HT-29 (cell line): ENCODE measurements at regions not wholly inside any gene's neighbourhood (a gene's known extent, or its start where the extent isn't known, plus 50 kb on each side); places are given as distances from the start of the nearest gene placed in this dataset.
"Not testable (repeated sequence)": the region's sequence is repeated elsewhere in the genome, so short reads cannot be mapped to it uniquely, and the experiment has no call there.

Experiments used
- DNase-seq: peaks from one replicate; pipeline ENCODE4 v3.0.0-alpha.2; 2015; ENCODE audit warnings: low spot score

DNA sequence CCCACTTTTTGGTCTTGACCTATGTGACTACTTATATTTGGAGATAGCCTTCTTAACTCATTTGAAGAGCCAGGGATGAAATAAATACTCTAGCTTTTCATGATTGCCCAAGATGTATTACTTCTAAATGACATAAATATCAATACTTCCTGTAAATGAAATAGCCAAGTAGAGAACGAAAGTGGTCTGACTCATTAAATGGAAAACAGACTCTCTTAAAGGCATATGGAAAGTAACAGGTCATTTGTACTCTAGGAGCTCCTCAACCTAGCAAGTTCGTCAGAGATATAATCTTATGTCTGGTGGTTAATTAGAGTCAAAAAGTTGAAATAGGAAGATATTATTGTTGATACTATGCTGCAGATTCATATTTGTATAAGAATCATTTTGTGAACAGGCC, 1105.4 kb downstream of the TUSC7 start:
- DNase-seq, result no peak

DNA sequence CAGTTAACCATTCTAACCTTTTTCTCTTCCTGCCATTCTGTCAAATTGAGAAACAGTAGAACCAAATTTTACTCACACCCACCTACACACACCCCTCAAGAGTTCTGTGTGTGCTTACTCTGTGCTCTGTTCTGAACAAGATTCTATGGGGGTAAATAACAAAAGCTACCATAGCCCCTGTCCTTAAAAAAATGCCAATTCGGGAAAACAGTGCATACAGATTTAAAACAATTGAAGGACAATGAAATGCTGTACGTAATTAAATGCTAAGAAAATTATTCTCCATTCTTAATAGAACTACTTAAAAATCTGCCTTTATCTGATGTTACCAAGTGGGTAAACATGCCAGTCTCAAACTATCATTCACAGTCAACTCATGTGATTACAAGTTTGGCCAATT, 1107.5 kb downstream of the TUSC7 start:
- no peak for DNase-seq

DNA sequence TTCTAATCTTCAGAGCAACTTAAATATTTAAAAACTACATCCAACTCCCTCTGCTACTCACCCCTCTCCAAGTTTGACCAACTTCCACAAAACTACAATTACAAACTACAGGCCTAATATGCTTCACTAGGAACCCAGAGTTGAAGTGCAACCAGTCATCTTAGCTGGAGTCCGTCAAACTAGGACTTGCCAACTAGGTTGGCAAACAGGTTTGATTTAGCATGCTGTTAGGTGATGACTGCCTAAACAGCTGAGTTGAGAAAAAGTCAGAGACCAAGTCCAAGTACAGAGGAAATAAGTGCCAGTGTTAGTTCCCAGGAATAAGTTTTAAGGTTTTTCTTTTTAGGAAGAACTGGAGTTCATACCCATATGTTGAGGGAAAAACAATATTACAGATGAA, 1109.0 kb downstream of the TUSC7 start:
- no peak for DNase-seq

DNA sequence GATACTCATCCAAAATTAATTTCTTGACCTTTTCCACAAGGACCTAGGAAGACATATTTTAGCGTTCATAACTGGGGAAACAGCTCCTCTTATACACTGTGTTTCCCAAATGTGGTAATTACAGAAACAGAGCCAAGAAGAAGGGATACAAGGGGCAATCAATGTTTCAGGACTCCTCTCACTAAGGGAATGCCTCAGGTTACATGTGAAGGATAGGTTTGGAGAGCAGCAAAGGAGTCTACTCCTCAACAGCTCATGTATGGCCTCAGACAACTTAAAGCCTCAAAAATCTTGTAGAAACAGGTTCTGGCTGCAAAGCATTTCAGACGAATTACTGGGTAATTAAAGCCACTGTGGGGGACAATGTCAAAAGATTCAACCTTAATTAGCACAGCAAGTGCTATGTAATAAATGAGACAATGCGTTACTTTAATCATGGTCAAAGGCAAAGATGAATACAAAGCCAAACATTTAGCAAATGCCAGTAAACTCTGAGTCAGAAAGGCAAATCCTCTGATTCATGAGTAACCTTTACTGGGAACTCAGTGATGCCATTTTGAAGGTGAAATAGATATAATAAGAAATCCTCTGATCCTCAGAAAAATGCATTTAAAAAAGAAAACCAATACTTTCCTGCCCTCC, 1111.2 kb downstream of the TUSC7 start:
- DNase-seq, result no peak

DNA sequence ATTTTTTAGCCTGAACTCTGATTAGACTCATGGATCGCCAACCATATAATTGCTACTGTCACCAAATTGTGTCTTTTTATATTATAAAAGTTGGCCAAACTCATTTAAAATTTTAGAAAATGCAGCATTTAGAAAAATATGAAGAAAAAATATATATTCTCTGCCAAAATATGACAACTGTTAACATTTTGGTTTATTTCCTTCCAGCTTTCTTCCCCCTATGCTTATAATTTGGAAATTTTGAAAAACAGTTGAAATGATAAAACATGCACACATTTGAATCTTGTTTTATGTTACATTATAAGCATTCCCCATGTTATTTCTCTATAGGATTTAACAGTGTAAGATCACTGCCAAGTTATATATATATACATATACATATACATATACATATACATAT, 1112.8 kb downstream of the TUSC7 start:
- DNase-seq, result no peak

DNA sequence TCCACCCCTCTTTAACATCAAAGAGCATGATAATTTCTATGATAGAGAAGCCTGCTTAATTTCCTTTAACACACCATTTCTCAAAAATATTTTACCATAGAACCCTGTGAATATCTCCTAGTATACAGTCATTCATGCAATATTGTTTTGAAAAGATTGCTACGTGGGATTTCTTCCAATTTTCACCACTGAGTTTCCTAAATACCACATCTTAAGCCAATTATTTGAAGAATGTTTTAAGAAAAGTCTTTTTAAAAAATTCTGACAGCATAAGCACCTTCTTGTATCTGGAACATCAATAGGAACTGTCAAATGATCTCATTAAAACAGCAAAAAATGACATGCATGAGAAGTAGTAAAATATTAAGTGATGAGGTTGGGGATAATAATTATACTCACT, 1126.7 kb downstream of the TUSC7 start:
- no peak for DNase-seq

DNA sequence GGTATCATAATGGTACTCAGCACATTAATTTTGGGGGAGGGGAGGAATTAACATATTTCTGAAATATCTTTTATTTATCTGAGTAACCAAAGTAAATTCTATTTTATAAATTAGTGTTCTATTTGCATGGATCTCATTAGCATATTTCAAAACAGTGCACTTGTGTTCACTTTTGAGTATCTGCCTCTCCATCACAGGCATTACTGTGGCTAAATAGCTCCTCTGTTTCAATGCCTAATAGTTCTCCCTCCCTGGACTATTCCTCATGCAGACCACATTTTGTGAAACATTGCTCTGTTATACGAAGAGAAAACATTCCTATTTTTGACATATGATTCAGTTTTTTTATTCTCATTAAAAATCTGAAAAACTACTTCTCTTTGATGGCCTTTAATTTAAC, 1127.8 kb downstream of the TUSC7 start:
- DNase-seq, result no peak

DNA sequence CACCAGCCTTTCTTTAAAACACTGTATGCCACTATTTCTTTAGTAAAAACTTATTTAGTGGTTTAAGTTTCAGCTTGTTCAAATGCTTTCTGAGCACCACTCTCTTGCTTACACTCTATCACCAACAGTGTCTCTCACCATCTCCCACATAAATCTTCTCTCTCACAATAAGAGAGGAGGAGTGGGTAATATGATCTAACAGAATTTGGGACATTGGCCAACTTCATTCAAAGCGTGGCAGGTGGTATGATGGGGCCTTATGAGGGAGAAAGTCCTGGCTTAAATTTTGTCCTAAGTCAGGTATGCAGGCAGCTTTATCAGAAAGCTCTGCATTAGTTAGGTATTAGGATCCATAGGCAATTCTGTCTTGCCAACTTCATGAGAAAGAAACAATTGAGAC, 1132.5 kb downstream of the TUSC7 start:
- no peak for DNase-seq

DNA sequence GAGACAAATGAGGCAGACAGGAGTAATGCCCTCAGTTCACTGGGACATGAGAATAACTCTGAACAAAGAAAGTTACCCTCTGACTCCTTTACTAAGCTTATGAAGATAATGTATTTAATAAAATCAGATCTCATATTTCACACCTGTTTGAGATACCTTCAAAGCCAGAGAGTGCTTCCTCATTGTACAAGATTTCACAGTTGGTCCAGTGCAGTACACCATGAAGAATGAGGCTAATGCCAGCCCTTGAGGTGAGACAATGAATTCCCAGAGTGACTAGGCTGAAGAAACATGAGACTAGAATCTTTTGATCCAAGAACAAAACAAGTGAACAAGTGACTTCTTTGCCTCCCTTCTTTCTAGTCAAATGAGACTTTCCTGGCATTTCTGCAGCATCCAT, 1133.8 kb downstream of the TUSC7 start:
- no peak for DNase-seq

DNA sequence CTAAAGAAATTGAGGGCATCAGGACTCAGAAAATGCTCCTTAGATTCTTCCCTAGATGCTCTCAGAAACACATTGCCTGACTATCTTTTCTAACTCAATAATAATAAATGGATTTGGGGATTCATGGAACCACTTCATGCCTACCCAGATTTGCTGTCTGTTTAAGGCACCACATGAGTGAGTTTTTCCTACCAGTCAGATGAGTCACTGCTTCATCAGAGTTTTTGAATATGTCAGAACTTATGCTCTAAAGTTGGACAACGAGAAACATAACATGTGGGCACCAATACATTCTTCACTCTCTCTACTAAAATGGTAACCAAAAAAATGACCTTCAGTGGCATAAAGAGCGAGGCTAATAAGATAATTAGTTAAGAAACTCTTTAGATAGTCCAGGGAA, 1135.1 kb downstream of the TUSC7 start:
- DNase-seq, result no peak

DNA sequence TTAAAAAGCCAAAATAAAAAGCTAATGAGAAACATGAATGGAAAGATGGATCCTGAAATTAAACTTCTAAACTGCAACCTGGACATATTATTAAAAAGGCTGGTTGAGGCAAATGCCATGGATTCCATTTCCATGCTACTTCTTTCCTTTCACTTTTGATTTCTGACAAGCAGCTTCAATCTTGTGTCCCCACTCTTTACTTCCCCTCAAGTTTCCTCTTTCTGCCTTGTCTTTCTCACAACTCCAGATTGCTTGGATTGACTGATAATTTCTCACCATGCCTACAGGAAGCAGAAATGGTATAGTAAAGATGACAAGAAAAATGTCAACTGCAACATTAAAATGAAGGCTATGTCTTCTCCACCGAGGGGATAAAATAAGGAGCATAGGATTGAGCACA, 1136.7 kb downstream of the TUSC7 start:
- DNase-seq, result no peak

DNA sequence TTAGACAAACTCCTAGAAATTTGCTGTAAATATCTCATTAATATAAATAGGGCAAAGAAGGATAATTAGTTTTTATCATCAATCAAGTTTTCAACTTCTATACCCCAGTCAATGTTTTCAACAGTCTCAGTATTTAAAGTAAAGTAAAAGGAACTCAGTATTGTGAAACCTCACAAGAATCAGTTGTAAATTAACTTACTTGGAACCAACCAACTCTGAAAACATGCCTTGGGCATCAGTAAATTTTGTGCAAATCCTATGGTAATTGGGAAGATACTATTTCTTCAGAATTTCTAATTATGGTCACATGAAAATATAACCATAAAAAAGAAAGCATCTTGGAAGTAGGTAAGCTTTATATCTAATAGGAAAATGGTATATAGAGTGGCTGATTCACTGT, 1139.0 kb downstream of the TUSC7 start:
- DNase-seq, result no peak

DNA sequence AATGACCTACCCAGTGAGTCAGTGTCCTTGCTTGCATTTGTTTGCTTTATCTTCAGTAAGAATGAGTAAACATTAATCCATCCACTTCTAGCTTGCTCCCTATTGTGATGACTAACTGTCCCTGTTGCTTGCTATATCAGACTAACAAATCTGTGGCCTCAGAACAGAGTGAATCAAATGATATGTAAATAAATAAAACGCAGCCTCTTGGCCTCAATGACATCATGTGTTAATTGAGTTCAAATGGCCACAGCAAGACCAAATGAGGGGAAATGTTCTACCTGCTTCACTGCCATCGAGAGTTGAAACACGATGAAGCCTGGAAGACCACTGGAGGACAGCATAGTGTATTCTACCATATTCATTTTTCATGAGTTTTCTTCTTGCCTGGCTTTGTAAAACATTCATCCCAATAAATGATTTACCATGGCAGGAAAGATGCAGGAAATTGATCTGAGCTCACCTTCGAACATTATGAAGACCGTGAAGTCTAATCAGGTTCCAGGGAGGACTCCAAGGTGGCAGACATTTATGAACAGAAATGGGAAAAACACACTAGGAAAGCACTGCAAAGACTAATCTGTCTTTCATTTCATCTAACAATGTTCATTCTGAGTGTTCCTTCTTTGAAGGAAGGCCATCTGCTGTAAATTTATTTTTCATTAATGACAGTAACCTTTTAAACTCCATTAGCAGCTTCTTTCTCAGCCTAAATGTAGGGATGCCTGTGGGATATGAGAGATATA, 1144.5 kb downstream of the TUSC7 start:
- peak; percentile 22 for DNase-seq

DNA sequence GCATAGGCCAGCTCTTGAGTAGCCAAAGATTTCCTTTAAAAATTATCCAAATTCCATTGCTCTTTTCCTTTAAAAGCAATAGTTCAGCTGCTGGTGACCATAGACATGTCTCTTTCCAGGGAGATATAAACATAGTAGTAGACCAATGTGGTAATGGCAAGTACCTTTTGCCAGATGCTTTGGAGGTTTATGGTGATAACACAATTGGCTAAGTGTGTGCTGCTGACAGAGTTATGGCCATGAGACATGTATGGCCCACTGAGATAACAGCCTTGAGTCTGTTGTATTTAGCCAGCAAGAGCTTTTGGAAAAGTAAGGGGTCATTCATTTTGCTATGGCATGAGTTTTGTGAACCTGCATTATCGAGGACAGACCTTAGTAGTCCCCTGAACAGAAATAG, 1146.8 kb downstream of the TUSC7 start:
- no peak for DNase-seq

DNA sequence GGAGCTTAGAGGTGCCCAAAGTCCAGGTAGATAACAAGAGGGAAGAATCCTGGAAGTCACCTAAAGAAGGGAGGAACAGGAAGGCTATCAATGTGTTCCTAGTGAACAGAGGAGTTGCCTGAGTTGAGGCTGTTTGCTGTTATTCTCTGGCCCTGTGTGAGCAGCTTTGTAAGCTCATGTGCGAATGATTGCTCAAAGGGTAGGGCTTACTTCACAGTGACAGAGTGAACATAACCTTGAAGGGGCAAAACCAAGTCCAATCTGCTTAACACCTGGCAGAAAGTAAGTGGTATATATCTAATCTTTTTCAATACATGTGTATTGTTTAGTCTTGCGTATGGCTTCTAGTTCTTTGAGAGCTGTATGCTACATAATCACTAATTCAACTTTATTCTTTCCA, 1153.6 kb downstream of the TUSC7 start:
- DNase-seq, result no peak

DNA sequence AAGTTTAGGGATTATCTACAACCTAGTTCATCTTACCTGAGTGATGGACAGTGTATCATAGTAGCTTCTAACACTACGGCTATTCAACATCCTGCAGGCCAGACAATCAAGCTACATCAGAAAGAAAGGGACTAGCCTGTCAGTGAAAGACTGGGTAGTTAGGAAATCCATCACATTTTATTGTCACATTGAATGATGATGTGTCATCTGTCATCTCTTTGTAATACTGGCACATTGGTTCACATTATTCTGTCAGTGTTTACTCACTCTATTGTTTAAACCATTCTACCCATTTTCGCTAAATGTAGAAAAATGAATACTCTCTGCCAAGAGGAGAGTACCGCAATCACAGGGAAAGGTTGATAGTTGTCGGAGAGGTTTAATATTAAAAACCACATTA, 1155.8 kb downstream of the TUSC7 start:
- no peak for DNase-seq

DNA sequence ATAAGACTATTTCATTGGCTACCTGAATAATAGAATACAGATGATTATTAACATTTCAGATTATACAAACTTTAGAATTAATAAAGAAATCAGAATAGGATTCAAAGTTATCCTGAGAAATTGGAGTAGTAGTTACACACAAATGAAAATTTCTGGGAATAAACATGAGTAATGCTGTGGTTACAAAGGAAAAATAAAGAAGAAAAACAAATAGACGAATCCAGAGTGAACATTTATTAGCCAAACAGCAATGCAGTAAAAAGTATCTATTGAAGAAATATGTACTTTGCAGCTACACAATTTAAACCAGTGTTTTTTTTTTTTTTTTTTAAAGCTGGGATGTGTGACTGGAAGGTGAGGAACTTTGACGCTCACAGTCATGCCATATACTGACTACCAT, 1159.2 kb downstream of the TUSC7 start:
- no peak for DNase-seq

DNA sequence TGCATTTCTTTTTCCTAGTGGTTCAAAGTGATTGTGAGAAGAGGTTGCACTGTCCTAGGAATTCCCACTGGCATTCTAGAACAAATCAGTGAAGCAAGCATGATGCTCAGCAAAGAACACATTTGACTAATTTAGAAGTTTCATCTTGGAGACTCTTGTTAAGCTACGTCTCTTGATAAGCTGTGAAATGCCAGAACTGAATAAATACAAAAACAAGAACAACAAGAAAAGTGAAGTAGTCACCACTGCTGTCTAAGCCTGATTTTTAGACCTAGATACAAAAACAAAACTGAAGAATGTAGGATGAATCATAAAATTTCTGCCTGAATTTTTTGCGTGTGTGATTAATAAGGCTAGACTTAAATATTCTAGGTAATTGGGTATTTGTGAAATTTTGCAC, 1162.4 kb downstream of the TUSC7 start:
- no peak for DNase-seq

DNA sequence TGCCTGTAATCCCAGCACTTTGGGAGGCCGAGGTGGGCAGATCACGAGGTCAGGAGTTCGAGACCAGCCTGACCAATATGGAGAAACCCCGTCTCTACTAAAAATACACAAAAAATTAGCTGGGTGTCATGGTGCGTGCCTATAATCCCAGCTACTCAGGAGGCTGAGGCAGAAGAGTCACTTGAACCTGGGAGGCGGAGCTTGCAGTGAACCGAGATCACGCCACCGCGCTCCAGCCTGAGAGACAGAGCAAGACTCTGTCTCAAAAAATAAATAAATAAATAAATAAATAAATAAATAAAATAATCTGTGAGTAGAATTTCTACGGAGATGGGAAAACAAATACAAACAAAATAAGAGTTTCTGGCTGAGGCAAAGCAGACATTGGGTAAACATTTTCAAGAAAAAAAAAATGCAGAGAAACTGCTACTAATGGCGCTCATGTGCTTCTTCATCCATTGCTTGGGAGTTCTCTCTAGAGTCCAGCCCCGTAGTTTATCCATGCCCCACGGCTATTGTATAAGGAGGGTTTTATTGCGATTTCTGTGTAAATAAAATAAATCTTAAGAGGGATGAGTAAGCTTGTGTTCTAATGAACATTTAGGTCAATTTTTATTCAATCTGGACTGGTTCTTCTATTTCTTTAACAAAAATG, 1161.9 kb downstream of the IGSF11 start:
- DNase-seq, result not testable (repeated sequence)

DNA sequence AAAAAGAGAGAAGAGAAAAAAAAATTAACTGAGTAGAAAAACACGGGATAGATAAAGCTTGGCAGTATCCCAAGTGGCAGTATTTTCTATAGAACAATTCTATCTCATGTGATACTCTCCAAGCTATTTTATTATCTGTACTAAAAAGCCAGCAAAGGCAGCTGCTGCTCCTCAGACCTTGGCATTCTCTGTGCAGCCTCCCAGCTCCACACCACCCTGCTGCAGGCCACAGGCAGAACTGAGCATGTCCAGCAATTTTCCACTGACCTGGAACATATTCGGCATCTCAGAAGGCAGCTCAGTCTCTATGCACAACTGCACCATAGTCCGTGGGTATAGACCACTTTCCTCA, 1161.4 kb downstream of the IGSF11 start:
- DNase-seq, result no peak

DNA sequence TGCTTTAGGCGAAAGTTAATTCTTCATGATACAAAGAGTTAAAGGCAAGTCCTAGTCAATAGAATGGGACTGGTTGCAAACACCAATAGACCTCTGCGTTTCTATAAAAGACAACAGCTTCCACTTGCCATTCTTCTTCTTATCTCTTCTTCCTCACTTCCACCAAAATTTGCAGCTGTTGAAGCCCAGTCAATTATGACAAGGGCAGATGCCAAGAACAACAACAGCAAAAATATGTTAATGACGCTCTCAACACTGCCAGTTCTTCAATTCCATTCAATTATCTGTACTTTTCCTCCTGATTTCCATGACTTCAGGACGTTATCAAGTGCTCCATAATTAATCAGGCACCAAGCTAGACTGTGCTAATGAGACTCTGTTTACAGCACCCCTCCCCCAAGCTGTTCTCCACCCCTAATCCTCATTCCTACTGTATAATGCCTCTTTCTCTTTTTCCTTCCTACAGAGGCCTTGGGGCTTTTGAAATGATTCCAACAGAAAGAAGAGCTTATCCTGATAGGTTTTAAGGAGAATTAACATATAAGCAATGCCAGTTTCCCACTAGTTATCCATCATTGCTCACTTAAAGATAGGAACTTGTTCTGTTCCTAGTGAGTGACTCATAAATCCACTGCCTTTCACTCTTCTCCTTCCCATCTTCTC, 1160.5 kb downstream of the IGSF11 start:
- DNase-seq, result no peak
